VCaP (cell line): ENCODE measurements at regions not wholly inside any gene's neighbourhood (a gene's known extent, or its start where the extent isn't known, plus 50 kb on each side); places are given as distances from the start of the nearest gene placed in this dataset.
"Not testable (repeated sequence)": the region's sequence is repeated elsewhere in the genome, so short reads cannot be mapped to it uniquely, and the experiment has no call there.

ENCODE experiments used
- H3K27ac ChIP-seq: fragments of 450-650 bp; 2 replicates; pipeline ENCODE4 v1.5.1; 2017
- CTCF ChIP-seq: fragments of 450-650 bp; conservative IDR thresholded peaks from 2 replicates; pipeline ENCODE4 v1.5.1; 2017; ENCODE audit warnings: mild to moderate bottlenecking, moderate library complexity

GRCh38 chrY:11461406-11461805 is 1239.6 kb upstream of the USP9Y start:
- peak; percentile 65 for TF ChIP-seq CTCF
- H3K27ac ChIP-seq, result not testable (repeated sequence)

- not testable (repeated sequence) for H3K27ac ChIP-seq
- peak; percentile 52 for TF ChIP-seq CTCF
Measured at GRCh38 chrY:11466778-11467177, 1234.3 kb upstream of the USP9Y start.
